Lung (tissue), 11 donors: ENCODE measurements at regions not wholly inside any gene's neighbourhood (a gene's known extent, or its start where the extent isn't known, plus 50 kb on each side); places are given as distances from the start of the nearest gene placed in this dataset.

ENCODE experiments used
- ATAC-seq: fragments of 200-7000 bp; cut with Tn5 transposase; one replicate; pipeline ENCODE4 v1.9.1; 2020; ENCODE audit warnings: moderate number of reproducible peaks; ENCODE audit not compliant: insufficient read depth, low FRiP score
- DNase-seq, 3 donors: peaks; one replicate each; pipeline ENCODE4 v3.0.0-alpha.2; 2013 to 2017
- H3K27ac ChIP-seq, 2 donors: one replicate each; pipeline ENCODE4 v1.5.1; 2013; ENCODE audit warnings: mild to moderate bottlenecking in 2 of 2, moderate library complexity in 2 of 2, control low read depth in 1 of 2, inconsistent platforms in 1 of 2, low read depth in 1 of 2, low read length in 1 of 2
- H3K27me3 ChIP-seq, 3 donors: one replicate each; pipeline ENCODE4 v1.5.1; 2013; ENCODE audit warnings: low read length in 2 of 3; ENCODE audit not compliant: control insufficient read depth in 3 of 3, insufficient read depth in 3 of 3
- H3K36me3 ChIP-seq, 4 donors: one replicate each; pipeline ENCODE4 v1.5.1; 2013; ENCODE audit warnings: low read length in 4 of 4, mild to moderate bottlenecking in 1 of 4, moderate library complexity in 1 of 4; ENCODE audit not compliant: control insufficient read depth in 4 of 4, insufficient read depth in 4 of 4
- H3K4me1 ChIP-seq, 5 donors: one replicate each; pipeline ENCODE4 v1.5.1; 2013; ENCODE audit warnings: low read length in 5 of 5, mild to moderate bottlenecking in 2 of 5, moderate library complexity in 1 of 5; ENCODE audit not compliant: control insufficient read depth in 5 of 5, insufficient read depth in 5 of 5
- H3K4me3 ChIP-seq: one replicate; pipeline ENCODE4 v1.5.1; 2013; ENCODE audit warnings: mild to moderate bottlenecking, control low read depth, moderate library complexity
- H3K9ac ChIP-seq, 2 donors: one replicate each; pipeline ENCODE4 v1.5.1; 2013; ENCODE audit warnings: low read length in 2 of 2, control low read depth in 1 of 2; ENCODE audit not compliant: insufficient read depth in 1 of 2
- H3K9me3 ChIP-seq, 4 donors: one replicate each; pipeline ENCODE4 v1.5.1; 2013; ENCODE audit warnings: low read length in 3 of 4, mild to moderate bottlenecking in 1 of 4, moderate library complexity in 1 of 4; ENCODE audit not compliant: control insufficient read depth in 4 of 4, insufficient read depth in 3 of 4
- CTCF ChIP-seq: IDR thresholded peaks from 2 replicates; pipeline ENCODE4 v1.5.1; 2012; ENCODE audit warnings: mild to moderate bottlenecking; ENCODE audit errors: control extremely low read depth, extremely low read depth
- WGBS, 2 donors: extraction: QIAGEN DNeasy Blood & Tissue Kit; methylation state at CpG; one replicate each; pipeline ENCODE4 v1.1.7; 2013; 5-methylcytosine and 5-hydroxymethylcytosine counted together
- donor health status: control.
- donor health status: control.
- donor health status: Bipolar disorder and iron deficiency.
- donor health status: healthy.
- donor health status: DM: yes; HTN: yes; CAD: no.

GRCh38 chr15:35876762-35877161 lies 330.8 kb upstream of the DPH6 start:
- Histone ChIP-seq H3K27ac (no peak overlapping the region), H3K36me3 (no peaks in the 10 kb centered on the region), H3K9me3 (no peaks in the 10 kb centered on the region), H3K27me3 (no peaks in the 10 kb centered on the region), H3K4me1 (no peaks in the 10 kb centered on the region), H3K4me3 (no peak overlapping the region), H3K9ac (no peak overlapping the region)
- no peak for TF ChIP-seq CTCF
- DNase-seq (no peak), ATAC-seq (no peak)
- WGBS, 2 donors: 61 to 69% methylated on average over 4 of the region's 4 CpGs

DNA sequence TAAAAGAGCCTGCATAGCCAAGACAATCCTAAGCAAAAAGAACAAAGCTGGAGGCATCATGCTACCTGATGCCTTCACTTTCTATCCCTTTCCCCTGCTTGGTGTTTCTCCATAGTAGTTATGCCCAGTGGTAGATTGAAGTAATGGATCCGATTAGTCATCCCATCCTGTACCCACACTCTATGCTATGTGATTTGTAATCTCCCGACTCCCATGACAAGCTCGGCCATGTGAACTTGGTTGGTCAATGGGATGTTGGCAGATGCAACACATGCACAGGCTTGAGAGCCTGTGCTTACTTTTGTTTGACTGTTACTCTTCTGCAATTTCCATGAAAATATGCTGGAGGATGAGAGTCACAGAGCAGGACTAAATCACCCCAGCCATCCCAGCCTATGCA lies 334.9 kb upstream of the DPH6 start:
- 96 to 98% methylated on average over 3 of the region's 3 CpGs for WGBS, 2 donors

GRCh38 chr15:35885870-35886269 lies 339.9 kb upstream of the DPH6 start:
- Histone ChIP-seq H3K4me3 (no peak overlapping the region), H3K36me3 (no peaks in the 10 kb centered on the region), H3K27ac (no peak overlapping the region), H3K4me1 (no peaks in the 10 kb centered on the region), H3K9me3 (no peaks in the 10 kb centered on the region), H3K27me3 (no peaks in the 10 kb centered on the region), H3K9ac (no peak overlapping the region)
- TF ChIP-seq CTCF: no peak
- no peak for DNase-seq
- 95 to 100% methylated on average over 1 of the region's 1 CpG for WGBS, 2 donors
- ATAC-seq: no peak

More for the DNA sequence above, 334.9 kb upstream of the DPH6 start:
- H3K27me3 ChIP-seq: no peaks in the 10 kb centered on the region
- H3K4me3 ChIP-seq: no peak overlapping the region
- H3K27ac ChIP-seq: no peak overlapping the region
- H3K36me3 ChIP-seq: no peaks in the 10 kb centered on the region
- H3K4me1 ChIP-seq: no peaks in the 10 kb centered on the region
- DNase-seq: no peak
- H3K9me3 ChIP-seq: no peaks in the 10 kb centered on the region
- no peak overlapping the region for H3K9ac ChIP-seq
- no peak for ATAC-seq
- no peak for TF ChIP-seq CTCF

GRCh38 chr15:35886765-35887164 lies 340.8 kb upstream of the DPH6 start:
- Histone ChIP-seq H3K36me3 (no peaks in the 10 kb centered on the region), H3K27me3 (no peaks in the 10 kb centered on the region), H3K27ac (no peak overlapping the region), H3K4me1 (no peaks in the 10 kb centered on the region), H3K9me3 (no peaks in the 10 kb centered on the region), H3K4me3 (no peak overlapping the region), H3K9ac (no peak overlapping the region)
- DNase-seq (peak in 2 of 3 donors; percentile 12 to 22), ATAC-seq (no peak)
- TF ChIP-seq CTCF: no peak
